ENCODE measurements at regions not wholly inside any gene's neighbourhood (a gene's known extent, or its start where the extent isn't known, plus 50 kb on each side); places are given as distances from the start of the nearest gene placed in this dataset.

- Histone ChIP-seq H3K36me3 (ENCODE audit: insufficient read depth, low read length) (no peaks in the 10 kb centered on the region), H3K4me3 (ENCODE audit: insufficient read depth, low read length) (no peak overlapping the region), H3K27me3 (ENCODE audit: insufficient read depth, low read length) (no peaks in the 10 kb centered on the region), H3K27ac (ENCODE audit: low read depth, low read length) (no peak overlapping the region), H3K79me2 (ENCODE audit: insufficient read depth, low read length) (peaks cover 4% of the 10 kb centered on the region), H4K20me1 (ENCODE audit: insufficient read depth, low read length) (no peaks in the 10 kb centered on the region), H3K4me2 (ENCODE audit: insufficient read depth, low read length) (no peak overlapping the region), H3K9me3 (ENCODE audit: low read depth, low read length) (no peaks in the 10 kb centered on the region), H2AFZ (ENCODE audit: low read length) (no peak overlapping the region), H3K4me1 (ENCODE audit: insufficient read depth, low read length) (peaks cover 35% of the 10 kb centered on the region)
- TF ChIP-seq CTCF (IDR thresholded peaks at IDR 0.05; ENCODE audit: extremely low read depth, low read depth, low read length): no peak
- no peak for DNase-seq (ENCODE audit: insufficient read length, low spot score, missing footprints)
These were observed 128.7 kb downstream of the PALM2AKAP2 start for GRCh38 chr9:109908459-109909390.

GRCh38 chr9:109910671-109911518 lies 130.9 kb downstream of the PALM2AKAP2 start:
- H3K36me3 ChIP-seq (ENCODE audit: insufficient read depth, low read length): no peaks in the 10 kb centered on the region
- H3K27ac ChIP-seq (ENCODE audit: low read depth, low read length): peak overlapping the region; percentile 72
- no peaks in the 10 kb centered on the region for H3K27me3 ChIP-seq (ENCODE audit: insufficient read depth, low read length)
- peak overlapping the region; percentile 25 for H3K4me2 ChIP-seq (ENCODE audit: insufficient read depth, low read length)
- no peaks in the 10 kb centered on the region for H4K20me1 ChIP-seq (ENCODE audit: insufficient read depth, low read length)
- peaks cover 37% of the 10 kb centered on the region for H3K4me1 ChIP-seq (ENCODE audit: insufficient read depth, low read length)
- H2AFZ ChIP-seq (ENCODE audit: low read length): no peak overlapping the region
- H3K4me3 ChIP-seq (ENCODE audit: insufficient read depth, low read length): no peak overlapping the region
- no peak for DNase-seq (ENCODE audit: insufficient read length, low spot score, missing footprints)
- H3K9me3 ChIP-seq (ENCODE audit: low read depth, low read length): no peaks in the 10 kb centered on the region
- peaks cover 4% of the 10 kb centered on the region for H3K79me2 ChIP-seq (ENCODE audit: insufficient read depth, low read length)
- TF ChIP-seq CTCF (IDR thresholded peaks at IDR 0.05; ENCODE audit: extremely low read depth, low read depth, low read length): no peak

GRCh38 chr9:109912082-109912582 lies 132.1 kb downstream of the PALM2AKAP2 start:
- no peak overlapping the region for H3K4me3 ChIP-seq (ENCODE audit: insufficient read depth, low read length)
- no peak overlapping the region for H2AFZ ChIP-seq (ENCODE audit: low read length)
- H4K20me1 ChIP-seq (ENCODE audit: insufficient read depth, low read length): no peaks in the 10 kb centered on the region
- no peak for DNase-seq (ENCODE audit: insufficient read length, low spot score, missing footprints)
- H3K4me2 ChIP-seq (ENCODE audit: insufficient read depth, low read length): no peak overlapping the region
- peaks cover 4% of the 10 kb centered on the region for H3K79me2 ChIP-seq (ENCODE audit: insufficient read depth, low read length)
- no peaks in the 10 kb centered on the region for H3K36me3 ChIP-seq (ENCODE audit: insufficient read depth, low read length)
- no peak for TF ChIP-seq CTCF (IDR thresholded peaks at IDR 0.05; ENCODE audit: extremely low read depth, low read depth, low read length)
- H3K27me3 ChIP-seq (ENCODE audit: insufficient read depth, low read length): no peaks in the 10 kb centered on the region
- H3K4me1 ChIP-seq (ENCODE audit: insufficient read depth, low read length): peaks cover 31% of the 10 kb centered on the region
- H3K27ac ChIP-seq (ENCODE audit: low read depth, low read length): peak overlapping the region; percentile 72
- no peaks in the 10 kb centered on the region for H3K9me3 ChIP-seq (ENCODE audit: low read depth, low read length)
